Breast epithelium (tissue), 4 donors: ENCODE measurements at regions not wholly inside any gene's neighbourhood (a gene's known extent, or its start where the extent isn't known, plus 50 kb on each side); places are given as distances from the start of the nearest gene placed in this dataset.
"Not testable (repeated sequence)": the region's sequence is repeated elsewhere in the genome, so short reads cannot be mapped to it uniquely, and the experiment has no call there.

Experiments
- DNase-seq, 2 donors: peaks; one replicate each; pipeline ENCODE4 v3.0.0-alpha.2; 2019; ENCODE audit warnings: low spot score in 2 of 2
- H3K27ac ChIP-seq, 2 donors: fragments of 200-600 bp; sonication (generic) in 1 of 2; one replicate each; pipeline ENCODE4 v1.5.1; 2016 to 2019; ENCODE audit warnings: mild to moderate bottlenecking in 1 of 2
- H3K27me3 ChIP-seq, 2 donors: fragments of 200-600 bp; sonication (generic) in 1 of 2; one replicate each; pipeline versions ENCODE4 v1.5.1 to v1.6.0; 2017 to 2019; ENCODE audit warnings: control low read depth in 1 of 2, mild to moderate bottlenecking in 1 of 2
- H3K36me3 ChIP-seq: fragments of 200-600 bp; one replicate; pipeline ENCODE4 v1.5.1; 2019
- H3K4me1 ChIP-seq, 2 donors: fragments of 200-600 bp; sonication (generic); one replicate each; pipeline ENCODE4 v1.5.1; 2016 to 2019; ENCODE audit warnings: control low read depth in 1 of 2
- H3K4me3 ChIP-seq, 3 donors: fragments of 200-600 bp; sonication (generic); 1 replicate in 2 of 3; 2 replicates in 1 of 3; pipeline ENCODE4 v1.5.1; 2016 to 2019; ENCODE audit warnings: mild to moderate bottlenecking in 3 of 3, moderate library complexity in 2 of 3
- H3K9me3 ChIP-seq, 2 donors: fragments of 200-600 bp; sonication (generic) in 1 of 2; one replicate each; pipeline ENCODE4 v1.5.1; 2016 to 2019; ENCODE audit warnings: control low read depth in 1 of 2
- CTCF ChIP-seq, 3 donors: fragments of 450-650 bp; IDR thresholded peaks; one replicate each; pipeline ENCODE4 v1.5.1; 2016 to 2017; ENCODE audit warnings: antibody characterized with exemption in 3 of 3, mild to moderate bottlenecking in 3 of 3, moderate library complexity in 3 of 3
- POLR2A ChIP-seq: fragments of 450-650 bp; IDR thresholded peaks from one replicate; pipeline ENCODE4 v1.6.1; 2016; ENCODE audit warnings: antibody characterized with exemption, mild to moderate bottlenecking, moderate library complexity
- POLR2AphosphoS5 ChIP-seq, 3 donors: sonication (generic); formaldehyde crosslinking; IDR thresholded peaks; one replicate each; pipeline ENCODE4 v1.6.1; 2017; ENCODE audit warnings: antibody characterized with exemption in 3 of 3
- intact Hi-C: fragments of 100-400 bp; cut with DNase I; formaldehyde crosslinking; loops from one replicate; pipeline ENCODE4 v1.15.1; 2023; ENCODE audit warnings: low total_unique reads

- intact Hi-C loops: no loop called here
- no peaks in the 10 kb centered on the region for H3K27me3 ChIP-seq
- H3K9me3 ChIP-seq: peaks cover 0 to 6% of the 10 kb centered on the region in 2 donors
- DNase-seq: no peak
- no peak overlapping the region for H3K27ac ChIP-seq
- H3K36me3 ChIP-seq: no peaks in the 10 kb centered on the region
- no peaks in the 10 kb centered on the region for H3K4me1 ChIP-seq
- no peak overlapping the region for H3K4me3 ChIP-seq
- TF ChIP-seq POLR2A (no peak), POLR2AphosphoS5 (IDR thresholded peaks at IDR 0.05) (no peak), CTCF (IDR thresholded peaks at IDR 0.05) (no peak)
Observed at GRCh38 chr10:84863675-84864074, 535.3 kb downstream of the CCSER2 start.

DNA sequence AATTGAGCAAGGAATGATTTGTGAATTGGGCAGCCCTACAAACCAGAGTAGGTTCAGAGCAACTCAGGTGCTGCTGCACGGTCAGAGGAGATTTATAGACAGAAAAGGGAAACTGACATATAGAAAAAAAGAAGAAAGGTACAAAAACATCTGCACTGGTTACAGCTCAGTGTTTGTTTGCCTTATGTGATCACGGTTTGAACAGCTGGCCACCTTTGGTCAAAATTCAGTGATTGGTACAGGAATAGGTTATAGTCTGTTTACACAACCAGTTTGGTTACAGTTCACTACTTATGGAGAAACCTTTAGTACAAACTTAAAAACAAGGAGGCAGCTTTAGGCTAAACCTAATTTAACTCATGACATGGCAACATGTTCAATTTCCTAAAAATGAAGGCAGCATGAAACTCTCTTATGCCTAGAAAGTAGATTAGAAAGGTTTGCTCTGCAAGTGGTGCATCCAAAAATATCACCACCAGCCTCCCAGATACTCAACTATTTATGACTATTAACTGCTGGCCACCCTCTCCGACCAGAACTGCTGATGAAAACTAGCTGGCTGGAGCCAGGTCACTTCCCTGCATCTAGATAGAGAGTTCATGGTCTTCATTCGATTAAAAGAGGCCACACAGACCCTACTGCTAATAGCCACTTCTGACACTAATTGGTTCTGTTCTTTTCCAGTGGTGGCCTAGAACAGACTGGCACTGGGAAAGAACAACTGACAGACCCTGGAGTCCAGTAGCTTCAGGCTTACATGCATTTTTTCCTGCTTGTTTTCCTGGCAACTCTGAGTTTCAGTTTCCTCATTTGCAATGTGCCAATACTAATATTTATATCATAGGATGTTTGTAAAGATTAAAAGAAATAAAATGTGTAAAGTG is 548.0 kb downstream of the CCSER2 start:
- Histone ChIP-seq H3K36me3 (peaks cover 5% of the 10 kb centered on the region), H3K4me3 (no peak overlapping the region), H3K4me1 (no peaks in the 10 kb centered on the region), H3K9me3 (no peaks in the 10 kb centered on the region), H3K27ac (no peak overlapping the region), H3K27me3 (no peaks in the 10 kb centered on the region)
- intact Hi-C loops: no loop called here
- no peak for TF ChIP-seq POLR2A
- TF ChIP-seq CTCF (IDR thresholded peaks at IDR 0.05): no peak
- TF ChIP-seq POLR2AphosphoS5 (IDR thresholded peaks at IDR 0.05): no peak
- no peak for DNase-seq

DNA sequence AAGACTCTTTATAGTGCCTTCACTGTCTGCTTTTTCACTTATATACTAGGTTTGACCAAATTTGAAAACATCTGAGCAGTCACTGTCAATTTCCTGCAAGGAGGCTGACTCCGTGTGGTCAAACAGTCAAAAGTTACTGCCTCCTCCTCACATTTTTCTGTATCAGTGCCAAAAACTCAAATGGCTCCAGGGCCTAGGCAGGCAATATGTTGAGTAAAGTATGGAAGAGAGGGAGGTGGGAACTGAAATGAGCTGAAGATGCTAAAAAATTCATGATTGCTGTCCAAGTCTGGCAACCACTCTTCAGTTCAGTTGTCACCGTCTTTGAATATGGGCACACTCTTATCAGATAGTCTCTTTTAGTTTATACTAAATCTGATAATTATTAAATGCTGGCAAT is 551.6 kb downstream of the CCSER2 start:
- Histone ChIP-seq H3K9me3 (no peaks in the 10 kb centered on the region), H3K27ac (no peak overlapping the region), H3K4me1 (no peaks in the 10 kb centered on the region), H3K27me3 (no peaks in the 10 kb centered on the region), H3K4me3 (no peak overlapping the region), H3K36me3 (no peaks in the 10 kb centered on the region)
- intact Hi-C loops: loop anchor here (5.0 kb wide), 1 partner anchor 827 kb away; no protein-coding TSS in a partner anchor
- no peak for TF ChIP-seq POLR2AphosphoS5 (IDR thresholded peaks at IDR 0.05)
- TF ChIP-seq POLR2A: no peak
- TF ChIP-seq CTCF (IDR thresholded peaks at IDR 0.05): no peak
- DNase-seq: no peak

DNA sequence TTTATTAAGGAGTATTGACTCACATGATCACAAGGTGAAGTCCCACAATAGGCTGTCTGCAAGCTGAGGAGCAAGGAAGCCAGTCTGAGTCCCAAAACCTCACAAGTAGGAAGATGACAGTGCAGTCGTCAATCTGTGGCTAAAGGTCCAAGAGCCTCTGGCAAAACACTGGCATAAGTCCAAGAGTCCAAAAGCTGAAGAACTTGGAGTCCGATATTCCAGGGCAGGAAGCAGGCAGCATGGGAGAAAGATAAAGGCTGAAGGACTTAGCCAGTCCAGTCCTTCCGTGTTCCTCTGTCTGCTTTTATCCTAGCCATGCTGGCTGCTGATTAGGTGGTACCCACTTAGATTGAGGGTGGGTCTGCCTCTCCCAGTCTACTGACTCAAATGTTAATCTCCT is 553.3 kb downstream of the CCSER2 start:
- not testable (repeated sequence) for DNase-seq, H3K4me3 ChIP-seq, H3K9me3 ChIP-seq, H3K36me3 ChIP-seq, H3K27ac ChIP-seq, H3K4me1 ChIP-seq, H3K27me3 ChIP-seq
- intact Hi-C loops: loop anchor here (5.0 kb wide), 1 partner anchor 826 kb away; no protein-coding TSS in a partner anchor

GRCh38 chr10:84890706-84891105 is 562.3 kb downstream of the CCSER2 start:
- H3K27ac ChIP-seq: no peak overlapping the region
- no peaks in the 10 kb centered on the region for H3K27me3 ChIP-seq
- no peaks in the 10 kb centered on the region for H3K36me3 ChIP-seq
- intact Hi-C loops: no loop called here
- H3K4me1 ChIP-seq: no peaks in the 10 kb centered on the region
- DNase-seq: no peak
- TF ChIP-seq POLR2AphosphoS5 (IDR thresholded peaks at IDR 0.05) (no peak), CTCF (IDR thresholded peaks at IDR 0.05) (no peak), POLR2A (no peak)
- H3K4me3 ChIP-seq: no peak overlapping the region
- H3K9me3 ChIP-seq: no peaks in the 10 kb centered on the region
